Stimulated activated naive CD8-positive, alpha-beta T cell treated with anti-CD3 and anti-CD28 coated beads, Interleukin-15, amount 100 ng/mL, for 72 hours (primary cell): ENCODE measurements at regions not wholly inside any gene's neighbourhood (a gene's known extent, or its start where the extent isn't known, plus 50 kb on each side); places are given as distances from the start of the nearest gene placed in this dataset.

Experiments used
- ATAC-seq: fragments of 150-1000 bp; cut with Tn5 transposase; 2 replicates; pipeline ENCODE4 v1.10.0; 2021; ENCODE audit warnings: mild to moderate bottlenecking, moderate library complexity
- DNase-seq, 2 donors: peaks; one replicate each; pipeline ENCODE4 v3.0.0; 2021 to 2022
- H3K27ac Mint-ChIP-seq, 2 donors: one replicate each; pipeline ENCODE4 v1.8.0; 2022; ENCODE audit warnings: mild to moderate bottlenecking in 2 of 2, mixed read lengths in 2 of 2, moderate library complexity in 2 of 2
- H3K27me3 Mint-ChIP-seq: one replicate; pipeline ENCODE4 v1.8.0; 2022; ENCODE audit warnings: mixed read lengths
- H3K4me1 Mint-ChIP-seq: one replicate; pipeline ENCODE4 v1.8.0; 2022; ENCODE audit warnings: mild to moderate bottlenecking, mixed read lengths
- H3K4me3 Mint-ChIP-seq, 2 donors: one replicate each; pipeline ENCODE4 v1.8.0; 2022; ENCODE audit warnings: mild to moderate bottlenecking in 2 of 2, mixed read lengths in 2 of 2, moderate library complexity in 1 of 2
- H3K9me3 Mint-ChIP-seq, 2 donors: one replicate each; pipeline ENCODE4 v1.8.0; 2022; ENCODE audit warnings: mixed read lengths in 2 of 2

DNA sequence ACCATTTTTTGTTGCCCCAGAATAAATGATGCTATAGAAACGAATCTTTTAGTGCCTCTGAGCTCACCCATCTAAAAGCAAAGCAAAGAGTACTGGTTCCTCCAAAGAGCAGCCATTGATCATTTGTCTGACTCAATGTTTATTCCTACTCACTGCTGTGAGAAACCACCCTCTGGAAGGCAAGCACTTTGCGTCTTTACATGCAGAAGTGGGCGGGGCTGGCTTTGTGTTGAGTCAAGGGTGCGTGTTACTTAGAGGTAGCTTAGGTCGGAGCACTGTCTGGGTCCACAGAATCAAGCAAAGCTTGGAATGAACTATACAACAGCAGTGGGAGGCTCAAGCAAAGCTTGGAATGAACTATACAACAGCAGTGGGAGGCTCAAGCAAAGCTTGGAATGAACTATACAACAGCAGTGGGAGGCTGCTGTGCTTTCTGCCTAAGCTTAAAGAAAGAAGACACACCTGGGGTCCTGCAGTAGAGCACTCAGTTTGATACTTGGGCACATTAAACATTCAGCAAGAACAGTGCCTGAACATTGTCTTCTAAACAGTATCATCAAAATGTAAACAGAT, 77.2 kb upstream of the PRICKLE1 start:
- no peak overlapping the region for H3K27ac Mint-ChIP-seq
- ATAC-seq (no peak), DNase-seq (no peak)
- no peaks in the 10 kb centered on the region for H3K27me3 Mint-ChIP-seq
- H3K9me3 Mint-ChIP-seq: peaks cover 0 to under 1% of the 10 kb centered on the region in 2 donors
- H3K4me1 Mint-ChIP-seq: no peaks in the 10 kb centered on the region
- no peak overlapping the region for H3K4me3 Mint-ChIP-seq

DNA sequence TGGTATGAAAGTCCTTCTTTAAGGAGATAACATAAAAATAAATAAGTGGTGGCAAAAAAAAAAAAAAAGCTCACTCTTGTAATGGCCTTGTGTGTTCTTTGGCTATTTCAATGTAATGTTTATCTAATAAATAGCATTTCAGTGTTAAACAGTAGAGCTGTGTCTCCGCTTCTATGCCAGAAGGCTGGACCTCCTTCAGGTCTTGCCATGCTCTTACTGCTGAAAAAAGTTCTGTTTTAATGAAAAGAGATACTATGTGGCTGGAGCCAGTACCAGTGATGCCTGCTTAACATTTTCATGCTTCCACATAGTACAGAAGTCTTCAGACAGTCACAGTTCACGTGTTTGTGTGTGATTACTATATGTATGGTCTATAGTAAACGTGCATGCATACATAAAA, 74.1 kb upstream of the PRICKLE1 start:
- ATAC-seq (no peak), DNase-seq (no peak)
- Mint-ChIP-seq H3K4me1 (no peaks in the 10 kb centered on the region), H3K27ac (no peak overlapping the region), H3K4me3 (no peak overlapping the region), H3K9me3 (peaks cover 0 to 10% of the 10 kb centered on the region in 2 donors), H3K27me3 (no peaks in the 10 kb centered on the region)

DNA sequence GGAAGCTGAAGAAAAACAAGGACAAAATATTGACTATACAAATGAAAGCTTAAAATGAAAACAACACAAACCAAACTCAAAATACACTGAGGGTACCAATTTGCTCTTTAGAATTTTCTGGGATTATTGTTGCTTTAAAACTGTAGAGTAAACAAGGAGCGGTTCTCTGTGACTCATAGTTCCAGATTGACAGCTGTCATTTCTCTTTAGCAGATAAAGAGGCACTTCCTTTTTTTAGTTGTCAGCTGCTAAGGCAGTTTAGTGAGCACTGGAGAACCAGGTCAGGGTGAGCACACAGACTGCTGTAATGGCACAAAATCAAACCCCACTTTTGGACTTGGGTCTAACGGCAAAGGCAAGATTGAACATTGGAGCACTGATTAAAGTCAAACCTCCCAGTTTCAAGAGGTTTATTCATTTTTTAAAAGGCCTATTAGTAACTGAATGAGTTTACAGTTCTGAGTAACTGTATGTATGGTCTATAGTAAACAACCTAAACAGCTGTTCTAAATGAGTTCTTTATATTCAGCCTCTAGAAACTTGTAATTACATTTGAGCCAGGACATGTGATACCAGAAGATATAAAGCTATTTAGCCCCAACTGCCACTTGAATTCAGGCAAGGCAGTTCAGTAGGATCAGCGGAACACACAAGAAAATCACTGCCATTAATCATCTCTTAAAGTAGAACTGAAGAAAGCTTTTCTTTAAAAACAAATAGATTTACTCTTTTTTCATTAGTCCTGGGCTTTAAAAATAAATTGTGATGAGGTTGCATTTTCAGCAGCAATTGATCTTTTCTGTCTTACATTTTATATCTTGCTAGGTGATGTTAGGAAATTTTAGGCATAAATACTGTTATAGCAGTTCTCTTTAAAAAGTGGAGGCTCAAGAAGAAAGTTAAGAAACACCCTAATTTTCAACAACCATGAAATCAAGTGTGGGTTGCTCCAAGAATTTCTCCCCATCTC, 71.7 kb upstream of the PRICKLE1 start:
- no peak for ATAC-seq
- Mint-ChIP-seq H3K27ac (no peak overlapping the region), H3K27me3 (no peaks in the 10 kb centered on the region), H3K4me1 (no peaks in the 10 kb centered on the region), H3K9me3 (peaks cover 0 to 10% of the 10 kb centered on the region in 2 donors), H3K4me3 (no peak overlapping the region)
- no peak for DNase-seq

DNA sequence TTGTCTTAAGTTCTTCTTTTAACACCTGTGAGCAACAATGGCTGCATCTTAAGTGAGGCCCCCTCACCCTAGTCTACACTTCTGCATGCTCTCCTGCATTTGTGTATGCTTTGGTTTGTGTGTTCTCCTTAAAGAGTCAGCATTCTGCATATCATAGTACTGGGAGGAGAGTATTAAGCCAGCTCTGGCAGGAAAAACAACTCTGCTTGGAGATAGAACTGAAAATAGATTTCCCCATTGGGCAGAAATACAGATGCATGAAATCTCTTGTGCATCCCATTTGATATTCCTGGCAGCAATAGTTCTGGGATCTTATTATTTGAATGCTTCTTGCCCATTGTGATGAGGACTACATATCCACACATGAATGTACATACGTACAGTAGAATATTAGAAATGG, 70.6 kb upstream of the PRICKLE1 start:
- H3K4me1 Mint-ChIP-seq: no peaks in the 10 kb centered on the region
- DNase-seq: no peak
- no peaks in the 10 kb centered on the region for H3K27me3 Mint-ChIP-seq
- peaks cover 0 to 10% of the 10 kb centered on the region in 2 donors for H3K9me3 Mint-ChIP-seq
- ATAC-seq: no peak
- no peak overlapping the region for H3K27ac Mint-ChIP-seq
- no peak overlapping the region for H3K4me3 Mint-ChIP-seq

DNA sequence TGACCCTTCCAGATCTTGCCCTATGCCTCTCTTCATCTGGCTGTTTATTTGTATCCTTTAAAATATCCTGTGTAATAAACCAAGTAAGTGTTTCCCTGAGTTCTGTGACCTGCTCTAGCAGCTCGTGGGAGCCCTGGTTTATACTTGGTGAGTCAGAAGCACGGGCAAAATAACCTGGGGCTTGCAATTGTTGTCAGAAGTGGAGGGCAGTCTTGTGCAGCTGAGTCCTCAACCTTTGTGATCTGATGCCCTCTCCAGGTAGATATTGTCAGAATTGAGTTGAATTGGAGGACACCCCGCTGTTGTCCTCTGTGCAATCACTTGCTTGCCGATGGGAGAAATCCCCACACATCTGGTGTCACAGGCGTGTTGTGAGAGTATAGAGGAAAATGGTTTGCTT, 62.5 kb upstream of the PRICKLE1 start:
- H3K4me3 Mint-ChIP-seq: no peak overlapping the region
- no peak for DNase-seq
- H3K9me3 Mint-ChIP-seq: peaks cover 0 to 5% of the 10 kb centered on the region in 2 donors
- ATAC-seq: no peak
- H3K27ac Mint-ChIP-seq: no peak overlapping the region
- no peaks in the 10 kb centered on the region for H3K4me1 Mint-ChIP-seq
- no peaks in the 10 kb centered on the region for H3K27me3 Mint-ChIP-seq

DNA sequence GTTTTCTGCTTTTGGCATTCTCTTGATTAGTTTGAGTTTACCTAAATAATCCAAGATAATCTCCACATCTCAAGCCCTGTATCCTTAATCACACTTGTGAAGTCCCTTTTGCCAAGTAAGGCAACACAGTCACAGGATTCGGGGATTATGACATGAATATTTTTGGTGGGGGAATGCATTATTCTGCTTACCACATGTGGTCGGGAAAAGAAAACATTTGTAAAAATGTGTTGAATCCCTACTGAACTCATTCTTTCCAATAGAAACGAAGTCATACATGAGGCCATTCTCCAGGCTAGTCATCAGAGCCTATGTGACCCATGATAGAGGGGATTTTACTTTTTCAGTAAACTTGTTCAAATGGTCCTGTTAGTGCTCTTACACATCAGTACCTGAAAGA, 58.5 kb upstream of the PRICKLE1 start:
- DNase-seq (no peak), ATAC-seq (no peak)
- peaks cover 0 to 5% of the 10 kb centered on the region in 2 donors for H3K9me3 Mint-ChIP-seq
- H3K4me3 Mint-ChIP-seq: no peak overlapping the region
- no peaks in the 10 kb centered on the region for H3K4me1 Mint-ChIP-seq
- H3K27ac Mint-ChIP-seq: no peak overlapping the region
- no peaks in the 10 kb centered on the region for H3K27me3 Mint-ChIP-seq

DNA sequence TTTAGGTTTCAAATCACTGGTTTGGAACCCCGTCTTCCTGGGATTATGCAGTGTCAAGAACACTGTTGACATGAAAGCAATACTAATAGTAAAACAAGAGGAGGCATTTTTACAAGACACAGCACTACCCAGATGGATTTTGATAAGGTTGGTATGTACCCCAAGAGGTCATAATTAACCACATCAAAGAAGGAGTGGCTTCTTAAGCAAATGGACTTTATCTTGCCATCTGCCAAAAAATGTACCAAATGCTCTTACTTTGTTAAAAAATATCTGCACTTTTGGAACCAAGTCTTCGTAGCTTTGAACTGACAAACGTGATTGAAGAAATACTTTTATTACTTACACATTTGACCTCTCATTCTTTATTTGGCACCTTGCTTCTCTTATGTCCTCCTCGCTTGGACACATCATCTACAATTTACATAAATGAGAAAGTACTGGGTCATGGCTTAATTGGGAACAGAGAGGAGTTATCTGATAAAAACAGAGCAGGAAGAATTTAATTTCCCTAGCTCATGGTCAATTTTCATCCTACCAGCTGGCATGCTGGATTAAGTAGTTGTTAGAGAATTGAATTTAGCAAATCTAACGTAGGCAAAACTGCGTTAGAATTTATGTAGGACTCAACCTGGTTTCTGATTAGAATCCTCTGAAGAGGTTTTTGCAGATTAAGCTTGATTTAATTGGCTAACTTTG, 54.5 kb upstream of the PRICKLE1 start:
- no peak for ATAC-seq

DNA sequence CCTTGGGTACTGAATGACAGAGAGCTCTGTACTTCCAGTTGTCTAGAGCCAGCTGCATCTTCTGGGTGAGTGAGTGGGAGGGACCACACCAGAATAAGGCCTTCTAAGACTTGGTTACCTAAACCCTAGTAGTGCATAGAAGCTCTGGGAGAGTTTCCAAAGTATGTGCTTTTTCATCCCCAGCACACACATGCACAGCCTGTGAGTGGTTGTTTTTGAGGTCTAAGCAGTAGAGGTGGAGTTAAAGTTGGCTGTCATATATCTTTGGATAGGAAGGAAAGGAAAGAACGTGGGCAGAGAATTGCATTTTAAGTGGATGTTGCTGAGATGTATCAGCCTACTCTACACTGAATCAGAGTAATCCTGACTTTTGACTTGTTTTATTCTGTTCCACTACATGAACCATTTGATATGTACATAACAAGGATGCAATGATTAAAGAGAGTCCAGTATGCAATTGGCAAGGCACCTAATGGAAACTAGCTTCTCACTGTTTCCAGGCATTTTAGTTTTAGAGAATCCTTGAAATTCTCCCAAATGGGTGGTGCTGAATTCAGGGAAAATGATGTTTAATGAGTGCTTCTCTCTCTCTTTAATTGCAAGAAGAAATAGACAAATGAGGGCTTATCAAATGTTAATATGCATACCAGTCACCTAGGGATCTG, 51.8 kb upstream of the PRICKLE1 start:
- no peak overlapping the region for H3K4me3 Mint-ChIP-seq
- ATAC-seq (no peak), DNase-seq (no peak)
- no peak overlapping the region for H3K27ac Mint-ChIP-seq
- peaks cover 0 to 7% of the 10 kb centered on the region in 2 donors for H3K9me3 Mint-ChIP-seq
- H3K27me3 Mint-ChIP-seq: no peaks in the 10 kb centered on the region
- H3K4me1 Mint-ChIP-seq: no peaks in the 10 kb centered on the region

More for the DNA sequence above, 54.5 kb upstream of the PRICKLE1 start:
- Mint-ChIP-seq H3K27ac (no peak overlapping the region), H3K9me3 (no peaks in the 10 kb centered on the region), H3K4me1 (no peaks in the 10 kb centered on the region), H3K27me3 (no peaks in the 10 kb centered on the region), H3K4me3 (no peak overlapping the region)
- DNase-seq: no peak

DNA sequence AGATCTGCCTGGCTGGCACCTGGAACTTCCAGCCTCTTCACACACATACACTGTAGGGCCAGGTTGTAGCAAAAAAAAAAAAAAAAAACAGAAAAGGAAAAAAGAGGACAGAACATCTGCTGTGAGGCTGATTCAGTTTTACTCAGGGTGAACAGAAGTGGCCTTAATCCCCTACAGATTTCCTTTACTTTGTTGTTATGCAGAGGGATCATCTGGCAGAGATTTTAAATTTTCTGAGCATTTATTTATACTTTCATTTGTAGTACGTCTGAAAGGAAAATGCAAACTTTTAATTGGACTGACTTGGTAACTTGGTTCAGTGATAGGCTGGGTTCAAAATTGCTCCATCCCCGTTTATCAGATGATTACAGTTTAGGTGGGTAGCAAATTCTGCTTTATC, 50.8 kb upstream of the PRICKLE1 start:
- no peak for ATAC-seq
- H3K27me3 Mint-ChIP-seq: no peaks in the 10 kb centered on the region
- no peak for DNase-seq
- H3K4me3 Mint-ChIP-seq: no peak overlapping the region
- H3K27ac Mint-ChIP-seq: no peak overlapping the region
- H3K4me1 Mint-ChIP-seq: no peaks in the 10 kb centered on the region
- H3K9me3 Mint-ChIP-seq: peaks cover 0 to 7% of the 10 kb centered on the region in 2 donors

DNA sequence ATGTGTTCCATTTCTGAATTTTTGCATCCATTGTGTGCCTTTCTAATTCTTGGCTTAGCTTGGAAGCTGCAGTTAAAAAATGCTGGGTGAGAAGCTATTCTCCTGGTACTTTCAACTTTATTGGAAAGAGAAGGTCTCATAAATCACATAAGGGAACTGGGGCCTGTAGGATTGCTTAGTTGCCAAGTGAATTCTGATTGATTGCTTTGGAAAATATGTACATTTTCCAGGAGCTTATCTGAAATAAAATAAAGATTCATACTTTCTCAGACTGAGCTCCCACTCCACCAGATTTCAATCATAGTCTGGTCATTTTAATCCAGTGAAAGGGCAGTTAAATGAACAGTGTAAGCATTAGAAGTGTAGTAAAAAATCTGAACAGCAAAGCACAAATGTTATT, 50.0 kb upstream of the PRICKLE1 start:
- ATAC-seq (no peak), DNase-seq (no peak)
- no peak overlapping the region for H3K4me3 Mint-ChIP-seq
- H3K27me3 Mint-ChIP-seq: no peaks in the 10 kb centered on the region
- H3K9me3 Mint-ChIP-seq: peaks cover 0 to 7% of the 10 kb centered on the region in 2 donors
- no peaks in the 10 kb centered on the region for H3K4me1 Mint-ChIP-seq
- no peak overlapping the region for H3K27ac Mint-ChIP-seq
